HG02973 (cell line): ENCODE measurements at regions not wholly inside any gene's neighbourhood (a gene's known extent, or its start where the extent isn't known, plus 50 kb on each side); places are given as distances from the start of the nearest gene placed in this dataset.
"Not testable (repeated sequence)": the region's sequence is repeated elsewhere in the genome, so short reads cannot be mapped to it uniquely, and the experiment has no call there.

Experiments
- ATAC-seq: cut with Tn5 transposase; IDR thresholded peaks from one replicate; pipeline ENCODE4 v1.9.1; 2021; ENCODE audit warnings: moderate library complexity; ENCODE audit not compliant: unreplicated experiment

DNA sequence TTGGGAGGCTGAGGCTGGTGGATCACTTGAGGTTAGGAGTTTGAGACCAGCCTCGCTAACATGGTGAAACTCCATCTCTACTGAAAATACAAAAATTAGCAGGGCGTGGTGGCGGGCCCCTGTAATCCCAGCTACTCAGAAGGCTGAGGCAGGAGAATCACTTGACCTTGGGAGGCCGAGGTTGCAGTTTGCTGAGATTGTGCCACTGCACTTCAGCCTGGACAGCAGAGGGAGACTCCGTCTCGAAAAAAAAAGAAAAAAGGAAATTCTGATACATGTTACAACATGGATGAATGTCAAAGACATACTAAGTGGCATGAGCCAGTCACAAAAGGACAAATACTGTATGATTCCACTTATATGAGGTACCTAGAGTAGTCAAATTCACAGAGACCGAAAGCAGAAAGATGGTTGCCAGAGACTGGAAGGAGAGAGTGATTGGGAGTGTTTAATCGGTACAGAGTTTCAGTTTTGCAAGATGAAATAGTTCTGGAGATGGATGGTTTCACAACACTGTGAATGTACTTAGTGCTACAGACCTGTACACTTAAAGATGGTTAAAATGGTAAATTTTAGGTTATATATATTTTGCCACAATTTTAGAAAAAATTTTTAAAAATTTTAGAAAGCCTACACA lies 92.3 kb downstream of the BLID start:
- no peak for ATAC-seq

DNA sequence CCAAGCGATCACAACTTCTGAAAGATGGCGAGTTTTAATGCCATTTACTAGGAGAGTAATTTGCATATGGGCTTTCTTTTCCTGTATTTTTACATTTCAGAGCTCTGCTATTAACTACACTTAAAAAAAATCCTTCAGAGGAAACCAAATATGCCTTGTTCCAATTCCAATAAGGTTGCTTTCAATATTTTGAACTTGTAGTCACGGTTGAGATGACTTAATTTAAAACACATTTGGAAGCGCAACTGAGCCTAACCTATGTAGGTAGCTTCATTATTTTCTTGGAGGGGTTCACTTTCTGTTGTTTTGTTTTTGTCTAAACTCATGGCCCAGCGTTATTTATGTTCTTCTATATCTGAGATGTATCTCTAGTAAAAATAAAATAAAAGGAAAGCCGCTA lies 93.4 kb downstream of the BLID start:
- no peak for ATAC-seq

DNA sequence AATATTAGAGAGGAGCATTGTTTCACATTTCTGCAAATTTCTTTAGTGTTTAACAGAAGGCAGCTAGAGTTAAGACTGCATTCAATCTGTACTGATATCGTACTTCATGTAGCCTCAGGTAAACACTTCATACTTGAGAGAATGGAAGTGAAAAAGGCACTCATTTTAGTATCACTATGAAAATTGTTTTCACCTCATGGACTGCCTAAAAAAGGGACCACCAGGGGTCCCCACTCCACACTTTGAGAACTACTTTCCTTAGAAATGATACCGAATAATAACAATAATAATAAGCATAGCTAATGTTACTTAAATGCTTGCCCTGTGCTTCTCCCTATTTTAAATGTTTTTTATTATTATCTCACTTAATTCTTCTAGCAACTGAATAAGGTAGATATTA lies 95.1 kb downstream of the BLID start:
- no peak for ATAC-seq

GRCh38 chr11:122019908-122020694 lies 95.9 kb downstream of the BLID start:
- no peak for ATAC-seq

DNA sequence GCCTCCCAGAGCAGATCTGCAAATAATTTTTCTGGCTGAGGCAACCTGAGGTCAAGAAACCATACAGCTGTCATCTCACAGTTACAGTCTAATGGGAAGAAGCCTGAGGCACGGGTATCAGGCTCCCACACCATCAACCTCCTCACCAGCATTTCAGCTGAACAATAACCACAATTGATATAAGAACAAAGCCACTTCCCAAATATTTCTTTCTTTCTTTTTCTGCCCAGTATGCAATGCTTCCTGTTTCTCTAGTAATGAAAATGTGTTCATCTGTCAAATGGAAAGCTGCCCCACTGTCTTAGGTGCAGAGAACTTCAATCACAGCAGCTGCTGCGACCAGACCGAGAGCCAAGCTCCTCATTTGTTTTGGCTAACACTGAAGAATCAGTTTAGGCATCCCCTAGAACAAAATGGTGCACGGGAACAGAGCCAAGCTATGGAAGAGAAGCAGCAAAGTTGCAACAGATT lies 108.4 kb downstream of the BLID start:
- ATAC-seq: no peak

- ATAC-seq: no peak
Observed at GRCh38 chr11:122004446-122004845, 111.6 kb downstream of the BLID start.

DNA sequence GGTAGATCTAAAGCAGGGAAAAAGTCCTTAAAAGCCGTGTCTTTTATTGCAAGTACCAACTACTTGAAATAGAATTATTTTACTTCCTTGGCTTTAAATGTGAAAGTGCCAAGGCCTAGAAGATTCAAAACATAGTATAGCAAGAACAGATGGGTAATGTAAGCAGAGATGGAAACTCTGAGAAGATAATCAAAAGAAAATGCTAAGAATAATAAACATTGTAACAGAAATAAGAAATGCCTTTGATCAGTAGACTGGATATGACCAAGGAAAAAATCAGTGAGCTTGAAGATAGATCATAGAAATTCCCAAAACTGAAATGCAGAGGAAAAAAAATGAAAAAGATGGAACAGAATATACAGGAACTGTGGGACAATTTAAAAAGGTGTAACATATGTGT lies 113.1 kb downstream of the BLID start:
- ATAC-seq: no peak

DNA sequence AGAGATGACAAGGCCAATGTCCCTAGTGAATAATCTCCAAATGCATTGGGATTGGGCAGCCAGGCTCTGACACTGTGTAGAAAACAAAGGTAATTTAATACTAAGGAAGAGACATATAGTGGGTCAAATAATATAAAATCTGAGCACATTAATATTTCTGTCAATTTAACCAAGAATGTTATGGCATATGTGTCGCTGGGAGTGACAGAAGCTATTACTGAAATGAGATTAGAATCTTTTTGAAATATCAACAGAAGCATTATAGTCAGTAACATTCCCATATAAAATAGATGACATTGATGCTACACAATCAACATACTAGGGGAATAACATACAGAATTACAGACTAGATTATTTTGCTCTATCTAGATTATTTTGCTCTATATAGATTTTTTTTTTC lies 114.0 kb downstream of the BLID start:
- ATAC-seq: no peak

- no peak for ATAC-seq
Observed at GRCh38 chr11:121999651-122000050, 116.4 kb downstream of the BLID start.

GRCh38 chr11:121996574-121996973 lies 119.4 kb downstream of the BLID start:
- no peak for ATAC-seq

- ATAC-seq: no peak
Observed at GRCh38 chr11:121983901-121984300, 132.1 kb downstream of the BLID start.

DNA sequence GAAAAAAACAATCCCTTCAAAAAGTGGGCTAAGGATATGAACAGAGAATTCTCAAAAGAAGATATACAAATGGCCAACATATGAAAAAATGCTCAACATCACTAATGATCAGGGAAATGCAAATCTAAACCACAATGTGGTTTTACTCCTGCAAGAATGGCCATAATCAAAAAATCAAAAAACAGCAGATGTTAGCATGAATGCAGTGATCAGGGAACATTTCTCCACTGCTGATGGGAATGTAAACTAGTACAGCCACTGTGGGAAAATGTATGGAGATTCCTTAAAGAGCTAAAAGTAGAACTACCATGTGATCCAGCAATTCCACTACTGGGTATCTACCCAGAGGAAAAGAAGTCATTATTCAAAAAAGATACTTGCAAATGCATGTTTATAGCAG lies 138.1 kb downstream of the BLID start:
- not testable (repeated sequence) for ATAC-seq

DNA sequence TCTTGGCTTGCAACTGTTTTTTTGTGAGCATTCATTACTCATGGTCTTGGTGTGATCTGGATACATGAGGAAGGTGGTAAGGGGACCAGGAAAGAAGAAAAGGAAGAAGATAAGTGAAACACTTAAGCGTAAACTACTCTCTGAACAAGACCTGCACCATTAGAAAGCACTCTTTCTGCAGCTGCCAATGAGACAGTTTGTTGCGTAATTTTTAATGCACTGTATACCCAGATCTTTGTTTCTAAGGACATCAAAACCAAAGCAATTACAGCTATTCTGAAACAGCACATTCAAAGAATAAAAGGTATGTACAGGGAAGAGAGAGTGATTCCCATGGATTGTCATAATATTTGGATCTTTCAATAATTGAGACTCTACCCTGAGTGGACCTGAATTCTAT lies 147.4 kb downstream of the BLID start:
- no peak for ATAC-seq

- ATAC-seq: no peak
Observed at GRCh38 chr11:121967131-121967704, 148.8 kb downstream of the BLID start.

- no peak for ATAC-seq
Observed at GRCh38 chr11:121965330-121965729, 150.7 kb downstream of the BLID start.

DNA sequence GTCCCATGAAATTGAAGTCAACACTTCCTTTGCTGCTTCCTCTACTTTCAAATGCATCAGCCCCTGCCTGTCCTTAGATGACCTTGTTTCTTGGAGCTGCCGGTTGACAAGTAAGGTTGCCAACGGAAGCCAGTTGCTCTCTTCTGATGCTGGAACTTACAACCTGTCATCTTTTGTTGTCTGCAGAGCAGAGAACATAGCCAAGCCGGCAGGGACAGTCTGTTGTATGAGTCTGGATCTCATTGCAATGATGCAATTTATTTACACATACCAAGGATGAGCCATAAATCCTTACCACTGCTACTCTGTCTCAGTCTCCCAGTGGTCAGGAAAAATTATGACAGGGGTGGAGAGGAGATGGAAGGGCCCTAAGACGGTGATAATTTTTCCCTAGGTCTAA lies 151.4 kb downstream of the BLID start:
- ATAC-seq: no peak

DNA sequence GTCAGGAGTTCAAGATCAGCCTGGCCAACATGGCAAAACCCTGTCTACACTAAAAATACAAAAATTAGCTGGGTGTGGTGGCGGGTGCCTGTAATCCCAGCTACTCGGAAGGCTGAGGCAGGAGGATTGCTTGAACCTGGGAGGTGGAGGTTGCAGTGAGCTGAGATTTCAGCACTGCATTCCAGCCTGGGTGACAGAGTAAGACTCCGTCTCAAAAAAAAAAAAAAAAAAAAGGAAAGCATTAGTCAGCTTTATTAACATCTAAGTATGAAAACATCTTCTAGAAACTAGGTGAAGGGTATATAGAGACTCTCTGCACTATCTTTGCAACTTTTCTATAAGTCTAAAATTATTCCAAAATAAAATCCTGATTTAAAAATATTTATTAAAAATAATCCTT lies 152.2 kb downstream of the BLID start:
- ATAC-seq: not testable (repeated sequence)

GRCh38 chr11:121961321-121961801 lies 154.7 kb downstream of the BLID start:
- no peak for ATAC-seq

- ATAC-seq: no peak
Observed at GRCh38 chr11:121958971-121959325, 157.1 kb downstream of the BLID start.

DNA sequence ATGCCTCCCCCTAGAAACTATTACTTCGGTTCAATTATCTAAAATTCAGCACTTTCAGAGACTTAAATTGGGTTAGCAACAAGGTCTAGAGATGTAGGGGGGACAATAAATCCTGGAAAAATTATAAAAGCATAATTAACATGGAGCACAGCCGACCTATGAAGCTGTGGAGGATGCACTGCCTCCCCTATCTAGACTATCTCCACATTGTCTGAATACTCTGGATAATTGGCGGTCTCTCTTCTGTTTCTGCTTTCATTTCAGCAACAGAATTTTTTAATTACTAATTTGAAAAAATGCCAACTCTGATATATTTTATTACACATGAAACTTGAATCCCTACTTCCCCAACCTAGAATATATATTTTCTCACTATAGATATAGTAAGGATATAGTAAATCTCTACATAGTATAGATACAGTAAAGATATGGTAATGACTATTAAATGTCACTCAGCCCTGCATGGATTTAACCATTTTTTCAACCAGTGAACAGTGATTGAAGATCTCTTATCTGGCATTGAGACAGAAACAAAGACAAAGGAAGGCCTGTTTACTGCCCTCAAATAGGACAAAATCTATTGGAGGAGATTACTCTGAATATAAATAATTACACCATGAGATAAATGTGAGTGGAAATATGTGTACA lies 157.6 kb downstream of the BLID start:
- no peak for ATAC-seq

DNA sequence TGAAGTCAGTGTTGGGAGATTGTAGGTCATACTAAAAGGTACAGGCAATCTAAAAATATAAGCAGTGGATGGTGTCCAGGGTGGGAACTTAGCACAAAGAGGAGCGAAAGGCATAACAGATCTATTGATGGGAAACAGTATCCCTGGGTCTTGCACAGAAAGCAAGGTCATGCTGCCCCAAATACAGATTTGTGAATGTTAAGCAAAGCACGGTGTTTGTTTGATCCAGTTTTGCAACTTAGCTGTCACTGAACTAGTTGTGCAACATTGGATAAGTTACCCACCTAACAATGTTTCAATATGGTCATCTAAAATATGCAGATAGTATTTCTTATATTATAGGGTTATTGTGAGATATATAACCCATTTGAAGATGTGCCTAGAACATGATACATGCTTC lies 162.9 kb downstream of the BLID start:
- no peak for ATAC-seq

- no peak for ATAC-seq
Observed at GRCh38 chr11:121950160-121950559, 165.9 kb downstream of the BLID start.
